SK-N-SH (cell line): ENCODE measurements at regions not wholly inside any gene's neighbourhood (a gene's known extent, or its start where the extent isn't known, plus 50 kb on each side); places are given as distances from the start of the nearest gene placed in this dataset.

Source experiments
- CTCF ChIA-PET: fragments of 300-600, 350-600 bp; formaldehyde crosslinking; extraction: SDS; loops from one replicate; lab custom pipeline; 2021; lab: Yijun Ruan, JAX
- POLR2A ChIA-PET: fragments of 350-600 bp; sonication (Branson Sonifier 250); formaldehyde crosslinking; extraction: SDS; loops from one replicate; lab custom pipeline; 2020; ENCODE audit warnings: antibody characterized with exemption, inconsistent platforms; lab: Yijun Ruan, JAX
- DNase-seq: peaks from one replicate; pipeline ENCODE4 v3.0.0; 2012
- H2AFZ ChIP-seq: fragments of 200-600 bp; sonication (generic); 2 replicates; pipeline ENCODE4 v1.8.1; 2016; ENCODE audit warnings: antibody characterized with exemption, mild to moderate bottlenecking, low read depth
- H3F3A ChIP-seq: fragments of 200-600 bp; sonication (generic); replicated peaks from 2 replicates; pipeline ENCODE3; 2016; ENCODE audit warnings: antibody characterized with exemption, mild to moderate bottlenecking; ENCODE audit not compliant: insufficient read depth
- H3K27ac ChIP-seq, 2 experiments: fragments of 200-500 bp in 1 of 2; fragments of 200-600 bp in 1 of 2; sonication (Bioruptor generic) in 1 of 2; sonication (generic), shearing (Covaris generic) in 1 of 2; 2 replicates each; pipeline versions ENCODE4 v1.5.1 to v1.6.1; 2014 to 2016; ENCODE audit warnings: low read depth in 2 of 2, inconsistent platforms in 1 of 2, low read length in 1 of 2, mild to moderate bottlenecking in 1 of 2, mixed read lengths in 1 of 2
- H3K27me3 ChIP-seq: fragments of 200-600 bp; sonication (generic), shearing (Covaris generic); 2 replicates; pipeline ENCODE4 v1.6.1; 2016; ENCODE audit warnings: mixed run types; ENCODE audit not compliant: insufficient read depth
- H3K36me3 ChIP-seq, 2 experiments: fragments of 200-500 bp in 1 of 2; fragments of 200-600 bp in 1 of 2; sonication (Bioruptor generic) in 1 of 2; sonication (generic) in 1 of 2; replicated peaks in 1 of 2; 2 replicates each; pipeline versions ENCODE3 to v1.5.1; 2014 to 2016; ENCODE audit warnings: low read length in 1 of 2, mild to moderate bottlenecking in 1 of 2; ENCODE audit not compliant: insufficient read depth in 2 of 2, control insufficient read depth in 1 of 2
- H3K4me1 ChIP-seq, 2 experiments: fragments of 200-500 bp in 1 of 2; fragments of 200-600 bp in 1 of 2; sonication (Bioruptor generic) in 1 of 2; sonication (generic), shearing (Covaris generic) in 1 of 2; 2 replicates each; pipeline versions ENCODE4 v1.5.1 to v1.6.1; 2014 to 2016; ENCODE audit warnings: low read depth in 1 of 2, low read length in 1 of 2, mixed run types in 1 of 2; ENCODE audit not compliant: insufficient read depth in 2 of 2, control insufficient read depth in 1 of 2
- H3K4me2 ChIP-seq: fragments of 200-600 bp; sonication (generic), shearing (Covaris generic); 2 replicates; pipeline ENCODE4 v1.6.1; 2017; ENCODE audit warnings: mixed run types
- H3K4me3 ChIP-seq, 2 experiments: fragments of 200-500 bp in 1 of 2; fragments of 200-600 bp in 1 of 2; sonication (Bioruptor generic) in 1 of 2; sonication (generic), shearing (Covaris generic) in 1 of 2; 2 replicates each; pipeline versions ENCODE4 v1.5.1 to v1.8.1; 2014 to 2016; ENCODE audit warnings: low read depth in 2 of 2, inconsistent platforms in 1 of 2, low read length in 1 of 2, mild to moderate bottlenecking in 1 of 2, mixed read lengths in 1 of 2, moderate library complexity in 1 of 2
- H3K79me2 ChIP-seq: fragments of 200-600 bp; sonication (generic); 2 replicates; pipeline ENCODE4 v1.8.1; 2017; ENCODE audit warnings: mild to moderate bottlenecking; ENCODE audit not compliant: insufficient read depth
- H3K9ac ChIP-seq: fragments of 200-600 bp; sonication (generic); 2 replicates; pipeline ENCODE4 v1.6.1; 2017; ENCODE audit warnings: mixed run types
- H3K9me2 ChIP-seq: fragments of 200-600 bp; sonication (generic); 2 replicates; pipeline ENCODE4 v1.6.1; 2017; ENCODE audit warnings: mixed run types
- H3K9me3 ChIP-seq: fragments of 200-600 bp; sonication (generic); 2 replicates; pipeline ENCODE4 v1.6.1; 2017; ENCODE audit warnings: mixed run types, mild to moderate bottlenecking, moderate library complexity
- H4K20me1 ChIP-seq: fragments of 200-600 bp; sonication (generic); 2 replicates; pipeline ENCODE4 v1.6.1; 2017; ENCODE audit warnings: mild to moderate bottlenecking, mixed run types; ENCODE audit not compliant: insufficient read depth
- ELF1 ChIP-seq: IDR thresholded peaks from 2 replicates; pipeline ENCODE4 v1.4.0; 2012
- EP300 ChIP-seq, 2 experiments: IDR thresholded peaks; 2 replicates each; pipeline versions ENCODE4 v1.4.0 to v1.6.1; 2012; ENCODE audit warnings: borderline replicate concordance in 1 of 2, low read depth in 1 of 2, low read length in 1 of 2
- EZH2phosphoT487 ChIP-seq: fragments of 200-600 bp; sonication (generic); IDR thresholded peaks from 2 replicates; pipeline ENCODE4 v1.6.1; 2017; ENCODE audit warnings: low read depth, mixed run types, mild to moderate bottlenecking, antibody characterized with exemption, moderate library complexity, borderline replicate concordance
- FOSL2 ChIP-seq: IDR thresholded peaks from 2 replicates; pipeline ENCODE4 v1.4.0; 2012; ENCODE audit warnings: low read depth, mild to moderate bottlenecking, moderate library complexity, borderline replicate concordance
- FOXJ3 ChIP-seq: sonication (generic); formaldehyde crosslinking; IDR thresholded peaks from 2 replicates; pipeline ENCODE4 v1.5.1; 2020; ENCODE audit warnings: mild to moderate bottlenecking, missing genetic modification reagents
- FOXM1 ChIP-seq: IDR thresholded peaks from 2 replicates; pipeline ENCODE4 v1.4.0; 2012; ENCODE audit warnings: low read depth, mild to moderate bottlenecking
- IRF3 ChIP-seq: fragments of 150-350 bp; IDR thresholded peaks from 2 replicates; pipeline ENCODE4 v1.6.1; 2016; ENCODE audit warnings: mild to moderate bottlenecking, low read depth, low read length
- MAX ChIP-seq: IDR thresholded peaks from 2 replicates; pipeline ENCODE4 v1.4.0; 2012; ENCODE audit warnings: low read depth
- MXI1 ChIP-seq: IDR thresholded peaks from 2 replicates; pipeline ENCODE4 v1.6.1; 2012; ENCODE audit warnings: mild to moderate bottlenecking, low read depth, low read length, improper control_type of control experiment
- NFIC ChIP-seq: IDR thresholded peaks from 2 replicates; pipeline ENCODE4 v1.4.0; 2012; ENCODE audit warnings: borderline replicate concordance
- NRF1 ChIP-seq: IDR thresholded peaks from 2 replicates; pipeline ENCODE4 v1.6.1; 2012; ENCODE audit warnings: low read depth, mild to moderate bottlenecking, low read length
- PBX3 ChIP-seq: IDR thresholded peaks from 2 replicates; pipeline ENCODE4; 2012
- POLR2AphosphoS5 ChIP-seq: IDR thresholded peaks from 2 replicates; pipeline ENCODE4 v1.6.1; 2012; ENCODE audit warnings: low read depth, low read length
- RAD21 ChIP-seq: IDR thresholded peaks from 2 replicates; pipeline ENCODE4 v1.6.1; 2012; ENCODE audit warnings: mild to moderate bottlenecking, low read length
- RCOR1 ChIP-seq: fragments of 150-350 bp; IDR thresholded peaks from 2 replicates; pipeline ENCODE4 v1.6.1; 2017; ENCODE audit warnings: antibody characterized with exemption, low read length
- RXRA ChIP-seq: IDR thresholded peaks from 2 replicates; pipeline ENCODE4 v1.4.0; 2012; ENCODE audit warnings: low read depth, mild to moderate bottlenecking, borderline replicate concordance
- SIN3A ChIP-seq: IDR thresholded peaks from 2 replicates; pipeline ENCODE4 v1.6.1; 2012; ENCODE audit warnings: low read depth, mild to moderate bottlenecking, low read length, moderate library complexity, borderline replicate concordance
- TEAD4 ChIP-seq: IDR thresholded peaks from 2 replicates; pipeline ENCODE4 v1.4.0; 2012; ENCODE audit warnings: mild to moderate bottlenecking, borderline replicate concordance; ENCODE audit not compliant: insufficient read depth
- WGBS: methylation state at CpG from one replicate; pipeline ENCODE4 v1.1.6; 2017; ENCODE audit warnings: low lambda C conversion rate; 5-methylcytosine and 5-hydroxymethylcytosine counted together
- TF ChIP-seq, protein P1 (sequence below): fragments of 200-600 bp; sonication (generic); IDR thresholded peaks from 2 replicates; pipeline ENCODE4 v1.6.1; 2017; ENCODE audit warnings: antibody characterized with exemption, mild to moderate bottlenecking, moderate library complexity
- TF ChIP-seq, protein P2 (sequence below): IDR thresholded peaks from 2 replicates; pipeline ENCODE4 v1.4.0; 2012; ENCODE audit warnings: low read depth, borderline replicate concordance

DNA sequence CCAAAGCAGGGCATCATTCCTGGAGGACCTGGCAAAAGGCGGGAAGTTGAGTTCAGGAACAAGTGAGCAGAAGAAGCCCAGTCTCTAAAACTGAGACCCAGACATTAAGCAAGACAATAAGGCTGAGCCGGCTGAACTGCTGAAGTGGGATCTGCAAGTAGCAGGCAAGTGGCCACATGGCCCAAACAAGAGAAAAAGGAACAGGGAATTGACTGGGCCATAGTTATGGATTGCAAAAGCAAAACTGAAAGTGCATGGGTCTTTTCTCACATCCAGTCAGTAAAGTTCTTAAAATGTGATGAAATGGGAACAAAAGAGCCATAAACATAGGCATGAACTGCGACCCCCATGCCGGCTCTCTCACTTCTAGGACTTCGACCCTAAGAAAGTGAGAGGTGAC, 101.2 kb downstream of the SCN11A start:
- no peaks in the 10 kb centered on the region for H3K79me2 ChIP-seq
- no peak for DNase-seq
- no peak overlapping the region for H2AFZ ChIP-seq
- ChIA-PET CTCF (interaction anchor here (0.6 to 1.0 kb wide), 2 partner anchors 37 to 121 kb away, joined by 3 to 4 read pairs; no protein-coding TSS in a partner anchor), POLR2A (no interaction called here)
- no peaks in the 10 kb centered on the region for H4K20me1 ChIP-seq
- H3K9ac ChIP-seq, result no peak overlapping the region
- TF ChIP-seq IRF3, result no peak
- no peak for TF ChIP-seq RAD21
- TF ChIP-seq FOXJ3 (CRISPR knock-in tag), result no peak
- TF ChIP-seq, protein P1, sequence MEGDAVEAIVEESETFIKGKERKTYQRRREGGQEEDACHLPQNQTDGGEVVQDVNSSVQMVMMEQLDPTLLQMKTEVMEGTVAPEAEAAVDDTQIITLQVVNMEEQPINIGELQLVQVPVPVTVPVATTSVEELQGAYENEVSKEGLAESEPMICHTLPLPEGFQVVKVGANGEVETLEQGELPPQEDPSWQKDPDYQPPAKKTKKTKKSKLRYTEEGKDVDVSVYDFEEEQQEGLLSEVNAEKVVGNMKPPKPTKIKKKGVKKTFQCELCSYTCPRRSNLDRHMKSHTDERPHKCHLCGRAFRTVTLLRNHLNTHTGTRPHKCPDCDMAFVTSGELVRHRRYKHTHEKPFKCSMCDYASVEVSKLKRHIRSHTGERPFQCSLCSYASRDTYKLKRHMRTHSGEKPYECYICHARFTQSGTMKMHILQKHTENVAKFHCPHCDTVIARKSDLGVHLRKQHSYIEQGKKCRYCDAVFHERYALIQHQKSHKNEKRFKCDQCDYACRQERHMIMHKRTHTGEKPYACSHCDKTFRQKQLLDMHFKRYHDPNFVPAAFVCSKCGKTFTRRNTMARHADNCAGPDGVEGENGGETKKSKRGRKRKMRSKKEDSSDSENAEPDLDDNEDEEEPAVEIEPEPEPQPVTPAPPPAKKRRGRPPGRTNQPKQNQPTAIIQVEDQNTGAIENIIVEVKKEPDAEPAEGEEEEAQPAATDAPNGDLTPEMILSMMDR, result no peak
- TF ChIP-seq FOSL2, result no peak
- no peak for TF ChIP-seq RCOR1
- TF ChIP-seq RXRA, result no peak
- TF ChIP-seq ELF1, result no peak
- TF ChIP-seq NRF1, result no peak
- TF ChIP-seq POLR2AphosphoS5, result no peak
- TF ChIP-seq PBX3, result no peak
- TF ChIP-seq MXI1, result no peak
- TF ChIP-seq EP300 (IDR thresholded peaks at IDR 0.05; ENCODE audit: borderline replicate concordance in 1 of 2, low read depth in 1 of 2, low read length in 1 of 2), result no peak
- TF ChIP-seq, protein P2, sequence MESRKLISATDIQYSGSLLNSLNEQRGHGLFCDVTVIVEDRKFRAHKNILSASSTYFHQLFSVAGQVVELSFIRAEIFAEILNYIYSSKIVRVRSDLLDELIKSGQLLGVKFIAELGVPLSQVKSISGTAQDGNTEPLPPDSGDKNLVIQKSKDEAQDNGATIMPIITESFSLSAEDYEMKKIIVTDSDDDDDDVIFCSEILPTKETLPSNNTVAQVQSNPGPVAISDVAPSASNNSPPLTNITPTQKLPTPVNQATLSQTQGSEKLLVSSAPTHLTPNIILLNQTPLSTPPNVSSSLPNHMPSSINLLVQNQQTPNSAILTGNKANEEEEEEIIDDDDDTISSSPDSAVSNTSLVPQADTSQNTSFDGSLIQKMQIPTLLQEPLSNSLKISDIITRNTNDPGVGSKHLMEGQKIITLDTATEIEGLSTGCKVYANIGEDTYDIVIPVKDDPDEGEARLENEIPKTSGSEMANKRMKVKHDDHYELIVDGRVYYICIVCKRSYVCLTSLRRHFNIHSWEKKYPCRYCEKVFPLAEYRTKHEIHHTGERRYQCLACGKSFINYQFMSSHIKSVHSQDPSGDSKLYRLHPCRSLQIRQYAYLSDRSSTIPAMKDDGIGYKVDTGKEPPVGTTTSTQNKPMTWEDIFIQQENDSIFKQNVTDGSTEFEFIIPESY, result no peak
- TF ChIP-seq SIN3A, result no peak
- no peak for TF ChIP-seq EZH2phosphoT487
- TF ChIP-seq NFIC, result no peak
- no peak for TF ChIP-seq TEAD4
- no peak for TF ChIP-seq FOXM1
- no peak for TF ChIP-seq MAX
- H3K27me3 ChIP-seq, result no peaks in the 10 kb centered on the region
- H3K4me2 ChIP-seq, result no peak overlapping the region
- no peaks in the 10 kb centered on the region for H3F3A ChIP-seq
- H3K4me3 ChIP-seq, result no peak overlapping the region
- 79% methylated on average over 5 of the region's 5 CpGs for WGBS
- H3K9me2 ChIP-seq, result no peaks in the 10 kb centered on the region
- H3K9me3 ChIP-seq, result no peaks in the 10 kb centered on the region
- H3K4me1 ChIP-seq, result no peaks in the 10 kb centered on the region; a peak in 1 of 4 replicates
- no peaks in the 10 kb centered on the region for H3K36me3 ChIP-seq
- no peak overlapping the region for H3K27ac ChIP-seq
